HUES48 (cell line): ENCODE measurements at regions not wholly inside any gene's neighbourhood (a gene's known extent, or its start where the extent isn't known, plus 50 kb on each side); places are given as distances from the start of the nearest gene placed in this dataset.

Experiments
- H3K27ac ChIP-seq: one replicate; pipeline ENCODE4 v1.7.0; 2013; ENCODE audit warnings: low read depth, low read length, inconsistent platforms
- H3K27me3 ChIP-seq: 2 replicates; pipeline ENCODE4 v1.6.1; 2013; ENCODE audit warnings: mild to moderate bottlenecking, low read length; ENCODE audit not compliant: control insufficient read depth, insufficient read depth
- H3K36me3 ChIP-seq: 2 replicates; pipeline ENCODE4 v1.6.1; 2013; ENCODE audit warnings: low read length; ENCODE audit not compliant: control insufficient read depth, insufficient read depth
- H3K4me1 ChIP-seq: 2 replicates; pipeline ENCODE4 v1.6.1; 2013; ENCODE audit warnings: mild to moderate bottlenecking, low read length; ENCODE audit not compliant: control insufficient read depth, insufficient read depth
- H3K4me3 ChIP-seq: 2 replicates; pipeline ENCODE4 v1.5.1; 2013; ENCODE audit warnings: mild to moderate bottlenecking, low read depth, low read length
- H3K9ac ChIP-seq: 2 replicates; pipeline ENCODE4 v1.6.1; 2013; ENCODE audit warnings: mild to moderate bottlenecking, low read depth, low read length, moderate library complexity
- H3K9me3 ChIP-seq: 2 replicates; pipeline ENCODE4 v1.6.1; 2013; ENCODE audit warnings: low read length; ENCODE audit not compliant: control insufficient read depth, insufficient read depth

DNA sequence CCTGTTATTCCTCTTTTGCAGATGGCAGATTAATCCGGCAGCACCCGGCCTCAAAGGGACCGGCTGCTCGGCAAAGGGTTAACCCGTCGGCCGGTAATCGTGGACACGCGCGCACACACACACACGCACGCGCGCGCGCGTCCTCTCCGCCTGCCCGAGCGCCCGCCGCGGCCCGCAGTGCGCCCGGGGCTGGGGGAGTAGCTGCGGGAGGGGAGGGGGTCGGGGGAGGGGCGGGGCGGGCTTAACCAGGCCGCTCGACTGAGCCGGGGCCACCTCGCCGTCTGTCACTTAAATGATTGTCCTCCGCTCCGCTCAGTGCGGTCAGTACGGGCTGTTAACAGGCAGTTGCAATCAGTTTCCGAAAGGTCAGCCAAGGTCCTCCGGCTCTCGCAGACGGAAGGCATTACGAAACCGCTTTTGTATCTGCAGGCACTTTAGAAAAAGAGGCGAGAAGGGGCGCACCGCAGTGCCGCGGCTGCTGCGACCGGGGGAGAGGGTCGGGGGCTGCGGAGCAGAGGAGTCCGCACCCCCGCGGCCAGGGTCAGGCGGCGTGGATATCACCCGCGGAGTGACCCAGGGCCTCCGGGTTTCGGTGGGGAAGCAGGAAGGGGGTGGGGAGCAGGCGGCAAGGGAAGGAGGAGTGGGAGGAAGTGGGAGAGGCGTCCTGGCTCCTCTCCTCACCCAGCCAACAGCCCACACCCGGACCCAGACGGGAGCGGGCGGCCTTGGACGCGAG is 57.3 kb upstream of the BCOR start:
- H3K9ac ChIP-seq, result peak overlapping the region; percentile 64; the same call in 1 of the 2 replicates

DNA sequence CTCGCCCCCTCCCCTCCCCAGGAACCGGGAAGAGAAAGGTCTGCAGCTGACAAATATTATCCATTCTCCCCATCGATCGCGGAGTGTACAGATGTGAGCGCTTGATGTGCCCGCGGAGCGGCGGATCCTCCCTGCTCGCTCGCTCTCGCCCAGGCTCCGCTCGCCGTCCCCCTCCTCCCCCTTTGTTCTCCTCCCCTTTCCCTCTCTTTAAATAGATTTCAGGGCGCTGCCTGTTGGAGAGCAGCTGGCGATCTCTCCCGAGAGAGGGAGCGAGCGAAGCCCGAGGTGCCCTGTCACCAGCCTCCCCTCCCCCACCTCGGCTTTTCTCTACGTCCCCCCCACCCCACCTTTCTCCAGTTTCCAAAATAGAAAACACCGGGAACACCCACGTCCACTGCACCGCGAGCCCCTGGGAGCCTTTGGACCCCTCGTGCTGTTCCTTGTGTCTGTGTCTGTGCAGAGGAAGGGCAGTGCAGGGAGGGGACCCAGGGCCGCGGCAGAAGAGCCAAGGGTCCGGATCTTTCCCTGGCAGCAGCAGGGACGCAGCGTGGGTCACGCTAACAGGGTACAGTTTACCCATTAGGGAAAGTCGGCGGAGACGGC is 56.6 kb upstream of the BCOR start:
- Histone ChIP-seq H3K9ac (peak overlapping the region; percentile 48; the same call in 1 of the 2 replicates), H3K27ac (peak overlapping the region; percentile 59), H3K36me3 (no peaks in the 10 kb centered on the region), H3K9me3 (no peaks in the 10 kb centered on the region), H3K4me1 (peaks cover 26% of the 10 kb centered on the region), H3K27me3 (peaks cover 46% of the 10 kb centered on the region), H3K4me3 (peak overlapping the region; percentile 67)

More for the DNA sequence above, 57.3 kb upstream of the BCOR start:
- Histone ChIP-seq H3K27me3 (peaks cover 39% of the 10 kb centered on the region), H3K4me3 (peak overlapping the region; percentile 67), H3K4me1 (peaks cover 19% of the 10 kb centered on the region), H3K36me3 (no peaks in the 10 kb centered on the region), H3K9me3 (no peaks in the 10 kb centered on the region), H3K27ac (peak overlapping the region; percentile 96)

DNA sequence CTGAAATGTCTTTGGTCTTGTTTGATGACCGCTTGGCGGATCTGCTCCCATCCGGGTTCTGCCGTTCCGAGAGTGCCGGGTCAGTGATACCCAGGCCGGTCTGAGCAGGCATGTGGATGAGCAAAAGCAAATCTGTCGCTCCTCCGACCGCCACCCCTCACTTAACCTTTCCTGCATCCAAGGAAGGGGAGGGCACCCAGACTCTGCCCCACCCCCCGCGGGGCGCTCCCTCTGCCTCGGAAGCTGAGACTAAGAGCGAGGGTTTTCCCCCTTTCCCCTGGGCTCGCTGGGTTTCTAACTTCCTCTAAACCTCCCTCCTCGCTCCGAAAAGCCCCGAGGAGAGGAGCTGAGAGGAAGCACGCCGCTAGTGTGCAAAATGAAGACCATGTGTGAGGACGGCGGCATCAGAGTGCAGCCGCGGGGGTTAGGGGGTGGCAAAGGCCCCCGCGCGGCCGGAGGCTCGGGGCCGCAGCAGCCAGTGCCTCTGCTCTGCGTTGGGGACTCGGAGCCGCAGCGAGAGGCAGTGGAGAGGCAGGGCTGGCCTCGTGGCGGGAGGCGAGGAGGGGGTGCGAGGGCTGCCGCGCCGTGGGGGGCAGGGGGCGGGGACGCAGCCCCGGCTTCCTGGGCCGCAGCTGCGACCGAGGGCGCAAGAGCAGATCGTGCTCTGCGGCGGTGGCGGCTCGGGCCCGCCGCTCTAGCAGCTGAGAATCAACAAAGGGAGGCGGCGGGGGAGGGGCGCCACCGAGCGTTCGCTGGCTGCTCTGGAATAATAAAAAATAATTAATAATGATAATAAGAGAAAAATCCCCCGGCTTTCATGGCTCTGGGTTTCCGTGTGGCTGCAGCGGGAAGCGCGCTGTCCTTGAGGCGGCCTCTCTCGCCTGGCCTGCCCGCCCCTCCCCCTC is 55.8 kb upstream of the BCOR start:
- Histone ChIP-seq H3K27ac (peak overlapping the region; percentile 42), H3K4me3 (peak overlapping the region; percentile 55), H3K27me3 (peaks cover 54% of the 10 kb centered on the region), H3K9me3 (no peaks in the 10 kb centered on the region), H3K9ac (peak overlapping the region; percentile 54; the same call in 1 of the 2 replicates), H3K36me3 (no peaks in the 10 kb centered on the region), H3K4me1 (peaks cover 31% of the 10 kb centered on the region)

DNA sequence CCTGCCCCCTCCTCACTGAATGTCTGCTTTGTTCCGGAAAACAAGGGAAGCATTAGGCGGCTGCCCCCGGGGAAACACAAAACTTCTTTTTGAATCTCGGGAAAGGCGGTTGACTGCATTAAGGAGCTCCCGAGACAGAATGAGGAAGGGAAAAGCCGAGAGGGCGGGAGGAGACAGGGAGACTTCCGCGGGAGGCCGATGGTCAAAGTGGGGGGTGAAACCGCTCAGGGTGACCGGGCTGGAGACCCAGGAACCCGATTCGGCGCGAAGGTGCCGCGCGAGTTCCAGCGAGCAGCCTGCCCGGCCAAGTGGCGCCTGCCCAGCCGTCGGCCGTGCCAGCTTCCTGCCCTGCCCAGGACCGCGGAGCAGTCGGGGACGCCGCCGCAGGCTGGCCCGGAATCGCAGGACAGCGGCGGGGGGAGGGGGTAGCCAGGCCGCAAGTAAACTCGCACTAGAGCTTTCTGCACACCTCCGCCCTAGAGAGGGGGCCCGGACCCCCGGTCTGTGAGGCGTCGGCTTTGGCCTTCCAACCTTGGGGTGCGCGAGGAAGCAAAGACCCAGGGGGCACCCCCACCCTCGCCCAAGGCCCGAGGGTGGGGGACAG is 55.1 kb upstream of the BCOR start:
- H3K27me3 ChIP-seq, result peaks cover 61% of the 10 kb centered on the region
- peak overlapping the region; percentile 33 for H3K27ac ChIP-seq
- no peaks in the 10 kb centered on the region for H3K36me3 ChIP-seq
- no peaks in the 10 kb centered on the region for H3K9me3 ChIP-seq
- H3K4me1 ChIP-seq, result peaks cover 34% of the 10 kb centered on the region
- peak overlapping the region; percentile 37; the same call in 1 of the 2 replicates for H3K9ac ChIP-seq
- peak overlapping the region; percentile 55 for H3K4me3 ChIP-seq

DNA sequence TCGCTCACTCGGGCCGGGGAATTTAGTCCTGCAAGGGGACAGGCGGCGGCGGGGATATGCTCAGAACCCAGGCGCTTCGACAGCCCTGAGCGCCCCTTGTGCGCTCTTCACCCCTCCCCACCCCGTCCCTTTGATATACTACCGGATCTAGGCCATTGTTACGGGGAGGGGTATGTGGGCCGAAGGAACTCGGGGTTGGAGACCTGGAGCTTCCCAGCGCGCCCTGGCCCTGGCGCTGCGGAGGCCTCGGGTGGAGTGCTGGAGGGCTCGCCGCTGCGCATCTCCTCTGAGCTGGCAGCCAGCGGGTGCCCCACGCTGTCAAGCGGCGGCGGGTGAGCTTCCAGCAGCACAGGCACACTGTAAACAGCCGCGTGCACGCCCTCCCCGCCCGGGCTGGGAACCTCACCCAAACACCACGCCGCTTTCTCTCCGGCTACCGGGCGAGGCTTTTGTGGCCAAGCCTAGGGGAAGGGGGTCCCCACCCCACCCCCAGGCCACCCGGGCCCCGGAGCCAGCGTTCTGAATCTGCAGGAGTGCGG is 54.5 kb upstream of the BCOR start:
- Histone ChIP-seq H3K27me3 (peaks cover 67% of the 10 kb centered on the region), H3K9ac (no peak overlapping the region; the same call in 1 of the 2 replicates), H3K4me3 (peak overlapping the region; percentile 55), H3K9me3 (no peaks in the 10 kb centered on the region), H3K27ac (peak overlapping the region; percentile 33), H3K4me1 (peaks cover 37% of the 10 kb centered on the region), H3K36me3 (no peaks in the 10 kb centered on the region)

DNA sequence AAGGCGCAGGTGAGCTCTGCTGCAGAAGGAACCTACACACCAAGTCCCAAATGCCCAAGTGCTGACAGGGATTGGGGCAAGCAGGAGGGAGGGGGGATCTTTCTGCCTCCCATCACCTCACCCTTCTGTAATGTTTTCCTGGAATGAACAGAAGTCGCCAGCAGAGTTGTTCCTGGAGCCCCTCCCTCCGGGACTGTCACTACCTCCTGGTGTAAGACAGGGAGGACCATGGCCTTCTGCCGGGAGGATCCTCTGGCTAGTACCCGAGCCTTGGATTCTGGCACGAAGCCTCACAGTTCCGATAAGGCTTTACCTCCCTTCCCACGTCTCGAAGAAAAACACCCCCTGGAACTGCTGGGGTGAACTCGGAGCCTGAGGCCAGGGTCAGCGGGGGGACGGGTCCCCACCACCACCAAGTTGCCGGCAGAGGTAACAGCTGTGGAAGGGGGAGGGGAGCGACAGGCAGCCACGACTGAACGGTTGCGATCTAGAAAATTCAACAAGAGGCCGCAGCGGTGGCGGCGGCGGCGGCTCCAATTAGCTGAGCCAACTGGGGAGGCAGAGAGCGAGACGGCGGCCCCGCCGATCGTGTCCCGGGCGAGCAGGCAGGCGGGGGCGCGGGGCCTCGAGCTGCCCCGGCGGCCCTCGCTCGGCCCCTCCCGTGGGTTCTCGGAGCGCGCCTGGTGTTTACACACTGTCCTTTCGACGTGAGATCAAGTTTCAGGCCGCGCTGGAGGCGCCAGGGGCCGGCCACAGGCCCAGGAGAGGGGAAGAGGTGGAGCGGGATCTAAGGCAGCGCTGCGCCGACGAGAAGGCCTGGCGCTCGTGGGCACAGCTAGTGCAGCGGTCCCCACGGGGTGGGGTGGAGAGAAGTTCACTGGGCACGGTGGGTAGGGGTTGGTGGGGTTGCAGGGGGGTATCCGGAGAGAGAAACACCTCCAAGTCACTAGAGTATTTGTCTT is 53.7 kb upstream of the BCOR start:
- H3K27me3 ChIP-seq, result peaks cover 74% of the 10 kb centered on the region
- peak overlapping the region; percentile 55 for H3K4me3 ChIP-seq
- H3K9me3 ChIP-seq, result no peaks in the 10 kb centered on the region
- no peaks in the 10 kb centered on the region for H3K36me3 ChIP-seq
- H3K9ac ChIP-seq, result no peak overlapping the region
- H3K27ac ChIP-seq, result no peak overlapping the region
- peaks cover 37% of the 10 kb centered on the region for H3K4me1 ChIP-seq

DNA sequence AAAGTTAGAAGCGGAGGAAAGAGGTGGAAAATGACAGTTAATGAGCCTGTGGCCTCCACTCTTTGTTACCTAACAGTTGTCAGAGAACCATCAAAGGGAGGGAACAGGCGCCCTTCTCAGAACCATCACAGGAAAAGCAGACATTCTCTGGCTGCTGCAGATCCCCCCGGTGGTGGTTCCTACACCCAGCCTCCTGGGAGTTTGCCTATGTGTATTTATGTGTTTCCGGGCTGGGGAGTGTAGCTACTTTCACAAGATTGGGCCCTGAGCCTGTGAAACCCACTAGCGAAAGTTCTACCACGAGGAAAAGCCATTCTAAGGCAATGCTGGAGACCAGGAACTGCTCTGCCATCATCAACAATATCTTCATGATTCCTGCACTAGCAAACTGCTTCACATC is 52.7 kb upstream of the BCOR start:
- Histone ChIP-seq H3K27me3 (peaks cover 75% of the 10 kb centered on the region), H3K9ac (no peak overlapping the region), H3K4me3 (no peak overlapping the region), H3K36me3 (no peaks in the 10 kb centered on the region), H3K4me1 (peaks cover 37% of the 10 kb centered on the region), H3K27ac (no peak overlapping the region), H3K9me3 (no peaks in the 10 kb centered on the region)

DNA sequence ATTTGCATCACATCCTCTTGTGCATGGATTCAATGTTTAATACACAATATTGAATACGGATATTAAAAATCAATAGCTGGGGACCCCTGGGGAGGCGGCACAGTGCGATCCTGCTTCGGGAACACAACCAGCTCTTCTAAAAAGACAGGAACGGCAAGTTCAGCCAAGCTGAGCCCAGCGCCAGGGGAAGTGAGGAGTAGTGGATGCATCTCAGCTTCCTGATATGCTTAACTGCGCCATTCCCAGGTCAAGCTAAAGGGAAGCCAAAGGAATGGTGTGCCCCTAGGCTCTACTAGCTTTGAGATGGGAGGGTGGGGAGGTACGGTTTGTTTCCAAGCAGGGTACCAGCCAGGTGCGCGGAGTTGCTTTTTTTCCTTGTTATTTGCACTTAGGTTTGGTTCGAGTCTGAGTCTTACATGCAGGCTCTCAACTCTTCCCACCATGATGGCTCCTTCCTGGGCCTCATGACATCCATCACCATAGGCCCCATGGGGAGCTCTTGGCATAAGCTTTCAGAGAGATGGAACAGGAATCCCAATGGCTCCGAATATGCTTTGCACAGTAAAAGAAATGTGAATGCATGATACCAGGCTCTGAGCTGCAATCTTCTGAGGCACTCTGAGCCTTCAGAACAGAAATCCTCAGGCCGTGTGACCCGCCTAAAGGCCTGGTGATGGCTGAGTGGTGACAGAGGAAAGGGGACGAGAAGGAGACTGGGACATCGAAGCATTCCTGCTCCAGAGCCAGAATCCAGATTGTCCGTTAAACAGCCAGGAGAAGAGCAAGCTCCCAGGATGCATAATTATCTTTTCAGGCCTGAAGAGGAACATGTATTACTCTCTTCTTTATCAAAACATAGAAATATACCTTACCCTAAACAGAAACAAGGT is 51.8 kb upstream of the BCOR start:
- H3K4me1 ChIP-seq, result peaks cover 37% of the 10 kb centered on the region
- H3K9me3 ChIP-seq, result no peaks in the 10 kb centered on the region
- peaks cover 83% of the 10 kb centered on the region for H3K27me3 ChIP-seq
- H3K27ac ChIP-seq, result no peak overlapping the region
- H3K4me3 ChIP-seq, result peak overlapping the region; percentile 30; the same call in 1 of the 2 replicates
- no peaks in the 10 kb centered on the region for H3K36me3 ChIP-seq
- H3K9ac ChIP-seq, result no peak overlapping the region
